Naive B cell (primary cell): ENCODE measurements at regions not wholly inside any gene's neighbourhood (a gene's known extent, or its start where the extent isn't known, plus 50 kb on each side); places are given as distances from the start of the nearest gene placed in this dataset.

Source experiments
- ATAC-seq, 2 donors: fragments of 150-1000 bp; cut with Tn5 transposase; 2 replicates each; pipeline ENCODE4 v1.10.0; 2021; ENCODE audit warnings: low read depth in 2 of 2, mild to moderate bottlenecking in 2 of 2, moderate library complexity in 2 of 2
- DNase-seq: peaks from one replicate; pipeline ENCODE4 v3.0.0; 2022
- H3K27ac Mint-ChIP-seq, 6 donors: one replicate each; pipeline ENCODE4 v1.8.0; 2020 to 2022; ENCODE audit warnings: mild to moderate bottlenecking in 6 of 6, mixed read lengths in 6 of 6, moderate library complexity in 5 of 6, inconsistent platforms in 2 of 6
- H3K27me3 Mint-ChIP-seq, 3 donors: one replicate each; pipeline ENCODE4 v1.8.0; 2021 to 2022; ENCODE audit warnings: mixed read lengths in 3 of 3, mild to moderate bottlenecking in 1 of 3
- H3K36me3 Mint-ChIP-seq, 2 donors: one replicate each; pipeline ENCODE4 v1.8.0; 2020 to 2022; ENCODE audit warnings: mixed read lengths in 2 of 2, inconsistent platforms in 1 of 2, mild to moderate bottlenecking in 1 of 2
- H3K4me1 Mint-ChIP-seq, 3 donors: one replicate each; pipeline ENCODE4 v1.8.0; 2020 to 2022; ENCODE audit warnings: mixed read lengths in 3 of 3, inconsistent platforms in 1 of 3, mild to moderate bottlenecking in 1 of 3, moderate library complexity in 1 of 3
- H3K4me3 Mint-ChIP-seq, 8 donors: one replicate each; pipeline ENCODE4 v1.8.0; 2020 to 2022; ENCODE audit warnings: mild to moderate bottlenecking in 8 of 8, mixed read lengths in 8 of 8, moderate library complexity in 8 of 8, inconsistent platforms in 2 of 8
- H3K9me3 Mint-ChIP-seq, 7 donors: one replicate each; pipeline ENCODE4 v1.8.0; 2020 to 2022; ENCODE audit warnings: mixed read lengths in 7 of 7, mild to moderate bottlenecking in 5 of 7, inconsistent platforms in 2 of 7, moderate library complexity in 1 of 7

DNA sequence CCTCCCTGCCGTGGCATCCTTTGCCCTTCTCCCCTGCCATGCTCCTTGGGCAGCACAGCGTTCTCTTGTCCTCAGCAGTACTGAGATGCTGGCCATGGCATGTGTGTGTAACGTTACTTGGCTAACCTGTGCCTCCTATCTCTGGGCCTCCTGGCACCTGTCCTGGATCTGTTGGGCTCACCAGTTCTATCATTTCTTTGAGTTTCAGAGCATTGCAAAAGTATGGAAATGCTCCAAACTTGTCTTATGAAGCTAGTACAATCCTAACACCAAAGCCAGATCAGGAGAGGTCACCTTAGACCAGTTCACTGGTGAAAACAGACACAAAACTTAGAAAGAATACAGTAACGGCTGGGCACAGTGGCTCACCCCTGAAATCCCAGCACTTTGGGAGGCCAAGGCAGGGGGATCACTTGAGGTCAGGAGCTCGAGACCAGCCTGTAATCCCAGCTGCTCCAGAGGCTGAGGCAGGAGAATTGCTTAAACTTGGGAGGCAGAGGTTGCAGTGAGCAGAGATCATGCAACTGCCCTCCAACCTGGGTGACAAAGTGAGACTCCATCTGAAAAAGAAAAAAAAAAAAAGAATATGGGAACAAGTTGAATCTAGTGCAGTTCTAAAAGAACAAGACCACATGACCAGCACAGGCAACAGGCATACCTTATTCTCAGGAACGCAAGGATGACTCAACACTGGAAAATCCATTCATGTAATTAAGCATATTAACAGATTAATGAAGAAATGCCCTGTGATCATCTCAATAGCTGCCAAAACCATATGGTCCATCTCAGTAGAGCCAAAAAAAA, 62.4 kb upstream of the TRPM1 start:
- Mint-ChIP-seq H3K4me1 (no peaks in the 10 kb centered on the region), H3K9me3 (no peaks in the 10 kb centered on the region), H3K27ac (no peak overlapping the region), H3K27me3 (peaks cover 0 to 39% (median 33%) of the 10 kb centered on the region in 3 donors), H3K4me3 (no peak overlapping the region), H3K36me3 (no peaks in the 10 kb centered on the region)
- ATAC-seq (no peak), DNase-seq (no peak)

DNA sequence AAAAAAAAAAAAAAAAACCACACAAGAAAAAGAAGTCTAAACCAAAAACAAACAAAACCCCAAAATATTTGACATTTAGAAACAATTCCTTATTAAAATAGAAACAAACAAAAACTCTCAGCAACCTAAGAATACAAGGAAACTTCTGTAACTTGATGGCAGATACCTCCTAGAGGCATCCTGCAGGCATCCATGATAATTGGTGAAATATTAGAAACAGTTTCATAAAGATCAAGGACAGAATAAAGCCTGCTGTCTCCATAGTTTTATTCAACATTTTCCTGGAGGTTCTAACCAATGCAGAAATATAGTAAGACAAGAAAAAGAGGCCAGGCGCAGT, 63.0 kb upstream of the TRPM1 start:
- no peaks in the 10 kb centered on the region for H3K4me1 Mint-ChIP-seq
- no peaks in the 10 kb centered on the region for H3K36me3 Mint-ChIP-seq
- H3K9me3 Mint-ChIP-seq, result no peaks in the 10 kb centered on the region
- DNase-seq (no peak), ATAC-seq (no peak)
- no peak overlapping the region for H3K27ac Mint-ChIP-seq
- H3K4me3 Mint-ChIP-seq, result no peak overlapping the region
- H3K27me3 Mint-ChIP-seq, result peaks cover 0 to 39% (median 33%) of the 10 kb centered on the region in 3 donors

DNA sequence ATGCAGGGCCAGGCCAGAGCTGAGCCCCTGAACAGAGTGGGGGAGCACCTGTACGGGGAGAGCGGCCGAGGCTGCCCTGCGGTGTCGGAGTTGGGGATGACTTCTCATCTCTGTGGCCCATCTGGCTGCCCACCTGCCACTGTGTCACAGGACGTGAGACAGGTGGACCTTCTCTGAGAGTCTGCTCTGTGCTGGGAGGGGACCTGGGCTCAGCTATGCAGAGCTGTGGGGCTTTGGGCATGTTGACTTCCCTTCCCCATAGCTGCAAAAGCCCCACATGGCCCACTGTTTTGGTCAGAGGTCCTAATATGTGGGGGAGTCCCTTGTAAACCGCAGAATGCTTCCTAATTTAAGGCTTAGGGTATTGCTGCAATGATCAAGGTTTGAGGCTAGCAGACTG, 68.0 kb upstream of the TRPM1 start:
- H3K36me3 Mint-ChIP-seq, result no peaks in the 10 kb centered on the region
- DNase-seq (no peak), ATAC-seq (no peak)
- H3K4me3 Mint-ChIP-seq, result no peak overlapping the region
- H3K27me3 Mint-ChIP-seq, result peaks cover 0 to 13% (median 9%) of the 10 kb centered on the region in 3 donors
- H3K9me3 Mint-ChIP-seq, result no peaks in the 10 kb centered on the region
- no peak overlapping the region for H3K27ac Mint-ChIP-seq
- H3K4me1 Mint-ChIP-seq, result peaks cover 3 to 10% (median 5%) of the 10 kb centered on the region in 3 donors

DNA sequence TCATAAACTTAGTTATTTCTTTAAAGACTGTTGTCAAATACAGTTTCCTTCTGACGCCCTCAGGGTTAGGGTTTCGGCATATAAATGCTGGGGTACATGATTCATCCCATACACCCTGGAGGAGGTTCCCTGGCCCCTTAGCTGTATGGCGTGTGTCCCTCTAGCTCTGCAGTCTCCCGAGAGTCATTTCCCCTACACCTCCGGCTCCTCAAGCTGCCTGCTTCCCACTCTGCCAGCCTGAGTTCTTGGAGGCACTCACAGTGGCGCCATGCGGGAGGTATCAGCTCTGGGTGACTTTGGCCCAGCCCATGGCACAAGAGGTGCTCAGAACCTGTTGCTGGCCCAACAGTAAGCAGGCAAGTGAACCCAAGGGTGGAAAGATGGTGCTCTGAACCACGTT, 70.2 kb upstream of the TRPM1 start:
- DNase-seq (no peak), ATAC-seq (no peak)
- H3K4me3 Mint-ChIP-seq, result no peak overlapping the region
- peaks cover 0 to 10% (median 9%) of the 10 kb centered on the region in 3 donors for H3K27me3 Mint-ChIP-seq
- H3K36me3 Mint-ChIP-seq, result no peaks in the 10 kb centered on the region
- no peaks in the 10 kb centered on the region for H3K9me3 Mint-ChIP-seq
- no peak overlapping the region for H3K27ac Mint-ChIP-seq
- peaks cover 3 to 16% (median 5%) of the 10 kb centered on the region in 3 donors for H3K4me1 Mint-ChIP-seq

DNA sequence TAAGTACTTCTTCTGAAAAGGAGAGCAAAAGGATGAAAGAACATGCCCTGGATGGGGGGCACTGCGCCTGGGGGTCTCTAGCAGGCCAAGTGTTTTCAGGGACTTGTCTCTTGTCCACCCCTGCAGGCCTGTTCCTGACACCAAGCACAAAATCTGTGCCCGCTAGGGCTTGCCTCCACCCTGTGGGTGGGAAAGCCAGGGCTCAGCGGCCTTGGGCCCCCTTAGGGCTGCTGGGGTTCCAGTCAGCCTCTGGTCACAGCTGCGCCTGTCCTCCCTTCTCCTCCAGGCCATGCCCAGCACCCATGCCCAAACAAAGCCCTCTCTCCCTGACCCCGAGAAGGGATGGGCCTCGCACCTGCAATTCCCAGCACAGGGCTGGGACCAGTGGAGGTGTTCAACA, 71.1 kb upstream of the TRPM1 start:
- Mint-ChIP-seq H3K9me3 (no peaks in the 10 kb centered on the region), H3K4me1 (peaks cover 3 to 16% (median 5%) of the 10 kb centered on the region in 3 donors), H3K36me3 (no peaks in the 10 kb centered on the region), H3K4me3 (no peak overlapping the region), H3K27ac (no peak overlapping the region), H3K27me3 (peaks cover 0 to 9% (median 7%) of the 10 kb centered on the region in 3 donors)
- DNase-seq (no peak), ATAC-seq (no peak)

DNA sequence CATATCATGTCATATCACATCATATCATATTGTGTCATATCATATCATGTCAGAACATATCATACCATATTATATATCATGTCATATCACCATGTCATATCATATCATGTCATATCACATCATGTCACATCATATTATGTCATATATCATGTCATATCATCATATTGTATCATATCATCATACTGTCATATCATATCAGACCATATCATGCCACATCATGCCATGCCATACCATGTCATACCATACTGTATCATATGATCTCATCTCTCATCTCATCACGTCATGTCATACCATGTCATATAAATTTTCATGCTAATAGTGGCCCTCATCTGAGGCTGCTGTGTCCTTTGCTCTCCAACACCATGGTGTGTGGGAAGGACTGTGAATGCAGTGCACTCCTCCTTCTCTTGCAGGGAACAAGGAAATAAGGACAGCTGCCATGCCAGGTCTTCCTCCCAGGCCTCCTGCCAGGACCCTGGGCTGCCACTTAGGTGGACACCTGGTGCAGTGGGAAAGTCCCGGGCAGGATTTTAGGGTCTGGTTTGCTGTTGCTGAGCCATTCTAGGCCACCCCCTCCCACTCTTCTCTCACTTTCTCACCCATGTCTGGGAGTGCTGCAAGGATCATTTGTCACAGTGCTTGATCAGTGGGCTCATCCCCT, 72.4 kb upstream of the TRPM1 start:
- Mint-ChIP-seq H3K4me3 (no peak overlapping the region), H3K4me1 (peaks cover 3 to 16% (median 5%) of the 10 kb centered on the region in 3 donors), H3K9me3 (no peaks in the 10 kb centered on the region), H3K36me3 (no peaks in the 10 kb centered on the region), H3K27ac (no peak overlapping the region), H3K27me3 (no peaks in the 10 kb centered on the region)
- ATAC-seq, result no peak
- no peak for DNase-seq

- H3K4me3 Mint-ChIP-seq, result no peak overlapping the region
- H3K9me3 Mint-ChIP-seq, result peaks cover 3 to 8% (median 6%) of the 10 kb centered on the region in 7 donors
- peaks cover 5 to 16% (median 7%) of the 10 kb centered on the region in 3 donors for H3K4me1 Mint-ChIP-seq
- no peak overlapping the region for H3K27ac Mint-ChIP-seq
- no peak for DNase-seq
- H3K36me3 Mint-ChIP-seq, result peaks cover 2 to 6% of the 10 kb centered on the region in 2 donors
- peaks cover 0 to 5% (median 0%) of the 10 kb centered on the region in 3 donors for H3K27me3 Mint-ChIP-seq
- ATAC-seq, result no peak
Observed at GRCh38 chr15:31175484-31175883, 74.0 kb upstream of the TRPM1 start.

- peak overlapping the region in 1 of 6 donors; percentile 50 for H3K27ac Mint-ChIP-seq
- peaks cover 0 to 5% (median 0%) of the 10 kb centered on the region in 3 donors for H3K27me3 Mint-ChIP-seq
- no peak overlapping the region for H3K4me3 Mint-ChIP-seq
- H3K36me3 Mint-ChIP-seq, result peaks cover 5 to 6% of the 10 kb centered on the region in 2 donors
- no peak for ATAC-seq
- DNase-seq, result no peak
- peaks cover 5 to 16% (median 7%) of the 10 kb centered on the region in 3 donors for H3K4me1 Mint-ChIP-seq
- H3K9me3 Mint-ChIP-seq, result peaks cover 4 to 33% (median 19%) of the 10 kb centered on the region in 7 donors
Observed at GRCh38 chr15:31177951-31178350, 76.4 kb upstream of the TRPM1 start.

DNA sequence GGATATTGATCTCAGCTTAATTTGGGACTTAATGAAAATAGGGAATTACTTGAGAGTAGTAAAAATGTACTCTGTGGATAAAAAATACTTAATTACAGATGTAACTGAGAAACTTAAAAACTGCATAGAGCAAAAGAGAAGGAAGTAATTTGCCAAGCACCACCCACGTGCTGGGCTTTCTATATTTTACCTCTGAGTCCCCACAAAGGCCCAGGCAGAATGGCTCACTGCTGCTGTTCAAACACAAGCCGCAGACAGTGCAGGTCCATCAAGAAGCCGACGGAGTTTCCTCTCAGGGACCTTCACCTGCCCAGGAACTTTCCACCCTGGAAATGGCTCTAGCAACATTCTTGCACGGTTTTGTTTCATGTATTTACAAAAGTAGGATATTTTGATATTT, 77.2 kb upstream of the TRPM1 start:
- DNase-seq (no peak), ATAC-seq (no peak)
- H3K4me3 Mint-ChIP-seq, result no peak overlapping the region
- H3K36me3 Mint-ChIP-seq, result peaks cover 5 to 6% of the 10 kb centered on the region in 2 donors
- H3K9me3 Mint-ChIP-seq, result peaks cover 4 to 40% (median 21%) of the 10 kb centered on the region in 7 donors
- peaks cover 5 to 14% (median 7%) of the 10 kb centered on the region in 3 donors for H3K4me1 Mint-ChIP-seq
- H3K27me3 Mint-ChIP-seq, result peaks cover 0 to 5% (median 0%) of the 10 kb centered on the region in 3 donors
- H3K27ac Mint-ChIP-seq, result no peak overlapping the region

DNA sequence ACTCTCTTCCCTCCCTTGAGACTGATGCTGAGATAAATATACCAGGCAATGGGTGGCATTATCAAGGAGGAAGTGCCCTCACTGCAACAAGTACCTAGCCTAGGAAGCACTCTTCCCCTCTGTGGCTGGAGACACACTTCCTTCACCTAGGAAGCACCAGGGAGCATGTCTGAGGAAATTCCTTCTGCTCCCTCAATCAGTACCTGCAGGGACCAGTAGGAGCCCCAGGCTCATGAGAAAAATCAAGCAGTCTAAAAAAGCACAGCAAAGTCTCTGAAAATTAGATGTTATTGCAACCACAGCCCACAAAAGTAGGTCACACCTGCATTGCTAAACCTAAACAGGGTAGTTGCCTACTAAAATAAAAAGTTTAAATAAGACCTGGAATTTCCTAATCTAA, 78.2 kb upstream of the TRPM1 start:
- no peak for ATAC-seq
- peaks cover 4 to 41% (median 25%) of the 10 kb centered on the region in 7 donors for H3K9me3 Mint-ChIP-seq
- H3K27me3 Mint-ChIP-seq, result peaks cover 0 to 5% (median 0%) of the 10 kb centered on the region in 3 donors
- no peak overlapping the region for H3K4me3 Mint-ChIP-seq
- peak overlapping the region in 1 of 6 donors; percentile 57 for H3K27ac Mint-ChIP-seq
- peaks cover 5 to 6% of the 10 kb centered on the region in 2 donors for H3K36me3 Mint-ChIP-seq
- no peak for DNase-seq
- peaks cover 0 to 4% (median 4%) of the 10 kb centered on the region in 3 donors for H3K4me1 Mint-ChIP-seq

GRCh38 chr15:31193291-31193690, 91.8 kb upstream of the TRPM1 start:
- Mint-ChIP-seq H3K27me3 (peaks cover 0 to 20% (median 15%) of the 10 kb centered on the region in 3 donors), H3K4me3 (peak overlapping the region in 1 of 8 donors; percentile 60), H3K4me1 (peaks cover 4 to 7% (median 5%) of the 10 kb centered on the region in 3 donors), H3K36me3 (peaks cover 17 to 18% of the 10 kb centered on the region in 2 donors), H3K27ac (no peak overlapping the region), H3K9me3 (peaks cover 13 to 25% (median 18%) of the 10 kb centered on the region in 7 donors)
- DNase-seq (no peak), ATAC-seq (no peak)

DNA sequence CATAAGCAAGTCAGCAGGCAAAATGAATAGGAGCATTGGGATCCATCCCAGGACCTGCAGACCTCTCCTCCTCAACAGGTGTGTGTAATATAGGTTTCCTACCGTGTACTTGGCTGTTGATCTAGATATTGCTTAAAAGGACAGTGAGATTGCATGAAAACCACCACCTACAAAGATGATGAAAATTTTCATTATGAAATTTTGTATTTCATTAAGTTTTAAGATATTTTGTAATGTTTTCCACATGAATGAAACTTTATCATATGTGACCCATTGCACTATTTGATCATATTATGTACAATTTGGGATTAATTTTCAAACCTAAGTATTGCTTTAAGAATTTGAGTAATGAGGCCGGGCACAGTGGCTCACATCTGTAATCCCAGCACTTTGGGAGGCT, 94.3 kb upstream of the TRPM1 start:
- no peak overlapping the region for H3K27ac Mint-ChIP-seq
- no peak for ATAC-seq
- DNase-seq, result no peak
- H3K27me3 Mint-ChIP-seq, result peaks cover 0 to 14% (median 5%) of the 10 kb centered on the region in 3 donors
- peaks cover 18 to 26% (median 22%) of the 10 kb centered on the region in 3 donors for H3K4me1 Mint-ChIP-seq
- no peaks in the 10 kb centered on the region for H3K36me3 Mint-ChIP-seq
- H3K4me3 Mint-ChIP-seq, result no peak overlapping the region
- peaks cover 0 to 1% (median 0%) of the 10 kb centered on the region in 7 donors for H3K9me3 Mint-ChIP-seq

DNA sequence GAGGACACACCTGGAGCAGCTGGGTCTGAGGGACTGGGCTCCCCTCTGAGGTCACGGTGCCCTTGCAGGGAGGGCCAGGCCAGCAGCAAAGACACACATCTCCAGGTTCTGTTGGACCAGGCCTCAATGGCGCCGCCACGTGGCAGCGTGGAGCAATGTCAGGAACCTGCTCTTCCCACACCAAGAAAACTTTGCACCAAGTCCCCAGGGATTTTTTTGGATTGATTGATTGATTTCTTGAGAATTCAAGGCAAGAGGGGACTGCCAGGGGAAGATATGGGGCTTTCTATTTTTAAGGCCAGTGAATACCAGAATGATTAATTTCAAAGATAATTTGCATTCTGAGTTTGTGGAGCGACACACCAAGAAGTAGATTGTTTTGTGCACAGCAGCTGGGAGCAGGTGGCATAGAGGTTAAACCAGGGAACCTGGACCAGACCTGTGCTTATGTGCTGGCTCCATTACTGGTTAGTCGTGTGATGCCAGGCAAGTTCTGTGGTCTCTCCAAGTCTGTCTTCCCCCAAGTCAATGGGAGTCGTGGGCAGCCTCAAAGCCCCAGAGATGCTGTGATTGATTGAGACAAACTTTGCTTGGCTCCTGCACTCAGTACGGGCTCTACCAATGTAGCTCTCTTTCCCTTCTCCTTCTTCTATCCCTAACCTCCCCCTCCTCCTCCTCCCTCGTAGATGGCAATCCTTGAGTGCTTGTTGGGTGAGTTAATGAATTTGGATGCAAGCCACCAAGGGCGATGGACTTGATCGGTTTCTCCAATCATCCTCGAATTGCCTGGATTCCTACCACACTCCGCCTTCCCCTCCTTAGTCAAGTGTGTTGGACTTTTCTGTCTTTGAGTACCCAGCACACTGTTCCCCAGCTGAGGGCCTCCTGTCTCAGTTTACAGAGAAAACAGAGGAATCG, 96.2 kb upstream of the TRPM1 start:
- H3K4me3 Mint-ChIP-seq, result peak overlapping the region in 1 of 8 donors; percentile 4
- H3K4me1 Mint-ChIP-seq, result peaks cover 20 to 26% (median 22%) of the 10 kb centered on the region in 3 donors
- peaks cover 0 to 14% (median 5%) of the 10 kb centered on the region in 3 donors for H3K27me3 Mint-ChIP-seq
- H3K27ac Mint-ChIP-seq, result peak overlapping the region in 2 of 6 donors; percentile 70 to 89
- ATAC-seq, result no peak
- H3K36me3 Mint-ChIP-seq, result no peaks in the 10 kb centered on the region
- no peaks in the 10 kb centered on the region for H3K9me3 Mint-ChIP-seq
- DNase-seq, result peak; percentile 17
